ENCODE measurements at regions not wholly inside any gene's neighbourhood (a gene's known extent, or its start where the extent isn't known, plus 50 kb on each side); places are given as distances from the start of the nearest gene placed in this dataset.

- TF ChIP-seq CTCF (IDR thresholded peaks at IDR 0.05), result no peak
- H3K4me1 ChIP-seq (ENCODE audit: control insufficient read depth in 1 of 2, low read depth in 2 of 2), result peaks cover 62 to 94% of the 10 kb centered on the region in 2 donors
- no peaks in the 10 kb centered on the region for H3K27me3 ChIP-seq (replicated peaks; ENCODE audit: insufficient read depth)
- H3K27ac ChIP-seq, result peak overlapping the region; percentile 18 to 80
- H3K36me3 ChIP-seq, result no peaks in the 10 kb centered on the region
- no peak overlapping the region for H3K4me3 ChIP-seq
- H3K9me3 ChIP-seq, result no peaks in the 10 kb centered on the region
- DNase-seq (ENCODE audit: low spot score), result no peak
- ATAC-seq (ENCODE audit: insufficient number of reproducible peaks, low FRiP score, low read depth), result no peak
These were observed 185.5 kb upstream of the KLF14 start for GRCh38 chr7:130919316-130920103.

GRCh38 chr7:130920122-130920521 is 186.1 kb upstream of the KLF14 start:
- Histone ChIP-seq H3K27ac (peak overlapping the region; percentile 78 to 80), H3K4me3 (no peak overlapping the region), H3K9me3 (no peaks in the 10 kb centered on the region), H3K36me3 (no peaks in the 10 kb centered on the region), H3K27me3 (replicated peaks; ENCODE audit: insufficient read depth) (no peaks in the 10 kb centered on the region), H3K4me1 (ENCODE audit: control insufficient read depth in 1 of 2, low read depth in 2 of 2) (peaks cover 56 to 94% of the 10 kb centered on the region in 2 donors)
- TF ChIP-seq CTCF (IDR thresholded peaks at IDR 0.05), result no peak
- DNase-seq (ENCODE audit: low spot score), result no peak
- no peak for ATAC-seq (ENCODE audit: insufficient number of reproducible peaks, low FRiP score, low read depth)

GRCh38 chr7:130921391-130922180 is 187.6 kb upstream of the KLF14 start:
- H3K27ac ChIP-seq, result peak overlapping the region; percentile 78 to 80
- TF ChIP-seq CTCF (IDR thresholded peaks at IDR 0.05), result peak; percentile 24
- peak overlapping the region; percentile 59 for H3K4me3 ChIP-seq
- ATAC-seq (ENCODE audit: insufficient number of reproducible peaks, low FRiP score, low read depth) (peak; percentile 82), DNase-seq (ENCODE audit: low spot score) (peak; percentile 54)
- no peaks in the 10 kb centered on the region for H3K36me3 ChIP-seq
- peaks cover 45 to 85% of the 10 kb centered on the region in 2 donors for H3K4me1 ChIP-seq (ENCODE audit: control insufficient read depth in 1 of 2, low read depth in 2 of 2)
- H3K27me3 ChIP-seq (replicated peaks; ENCODE audit: insufficient read depth), result no peaks in the 10 kb centered on the region
- no peaks in the 10 kb centered on the region for H3K9me3 ChIP-seq

GRCh38 chr7:130922206-130923112 is 188.5 kb upstream of the KLF14 start:
- no peaks in the 10 kb centered on the region for H3K9me3 ChIP-seq
- H3K27me3 ChIP-seq (replicated peaks; ENCODE audit: insufficient read depth), result no peaks in the 10 kb centered on the region
- H3K27ac ChIP-seq, result peak overlapping the region; percentile 78 to 80
- TF ChIP-seq CTCF (IDR thresholded peaks at IDR 0.05), result no peak
- peak overlapping the region; percentile 59 for H3K4me3 ChIP-seq
- ATAC-seq (ENCODE audit: insufficient number of reproducible peaks, low FRiP score, low read depth) (no peak), DNase-seq (ENCODE audit: low spot score) (no peak)
- H3K36me3 ChIP-seq, result no peaks in the 10 kb centered on the region
- H3K4me1 ChIP-seq (ENCODE audit: control insufficient read depth in 1 of 2, low read depth in 2 of 2), result peaks cover 41 to 84% of the 10 kb centered on the region in 2 donors

All from thoracic aorta (tissue), 2 donors.